Dedifferentiated amniotic fluid mesenchymal stem cell (primary cell): ENCODE measurements at regions not wholly inside any gene's neighbourhood (a gene's known extent, or its start where the extent isn't known, plus 50 kb on each side); places are given as distances from the start of the nearest gene placed in this dataset.

Experiments
- DNase-seq: peaks from one replicate; pipeline ENCODE4 v3.0.0-alpha.2; 2016; ENCODE audit errors: extremely low spot score

GRCh38 chr20:1790386-1790785 lies 104.8 kb upstream of the SIRPA start:
- no peak for DNase-seq

- DNase-seq, result no peak
These were observed 107.2 kb upstream of the SIRPA start for GRCh38 chr20:1788044-1788443.

- DNase-seq, result no peak
These were observed 108.7 kb upstream of the SIRPA start for GRCh38 chr20:1786486-1786885.

- no peak for DNase-seq
These were observed 110.6 kb upstream of the SIRPA start for GRCh38 chr20:1784586-1784985.

GRCh38 chr20:1783245-1783644 lies 112.0 kb upstream of the SIRPA start:
- DNase-seq, result no peak

- no peak for DNase-seq
These were observed 113.0 kb upstream of the SIRPA start for GRCh38 chr20:1782181-1782580.

GRCh38 chr20:1779567-1779966 lies 115.6 kb upstream of the SIRPA start:
- DNase-seq, result no peak

GRCh38 chr20:1778338-1778737 lies 116.9 kb upstream of the SIRPA start:
- DNase-seq, result no peak

GRCh38 chr20:1777476-1777820 lies 117.8 kb upstream of the SIRPA start:
- no peak for DNase-seq

- peak; percentile 91 for DNase-seq
These were observed 118.3 kb upstream of the SIRPA start for GRCh38 chr20:1776681-1777475.

- DNase-seq, result no peak
These were observed 117.5 kb upstream of the SIRPG start for GRCh38 chr20:1775117-1775516.

- no peak for DNase-seq
These were observed 116.9 kb upstream of the SIRPG start for GRCh38 chr20:1774479-1774878.

- DNase-seq, result no peak
These were observed 116.2 kb upstream of the SIRPG start for GRCh38 chr20:1773816-1774215.

- no peak for DNase-seq
These were observed 111.9 kb upstream of the SIRPG start for GRCh38 chr20:1769491-1769890.

- no peak for DNase-seq
These were observed 109.2 kb upstream of the SIRPG start for GRCh38 chr20:1766731-1767130.

- peak; percentile 80 for DNase-seq
These were observed 106.8 kb upstream of the SIRPG start for GRCh38 chr20:1764136-1765033.

- no peak for DNase-seq
These were observed 104.0 kb upstream of the SIRPG start for GRCh38 chr20:1761598-1761997.

- no peak for DNase-seq
These were observed 103.5 kb upstream of the SIRPG start for GRCh38 chr20:1761116-1761515.

- DNase-seq, result no peak
These were observed 101.2 kb upstream of the SIRPG start for GRCh38 chr20:1758765-1759164.

- no peak for DNase-seq
These were observed 100.3 kb upstream of the SIRPG start for GRCh38 chr20:1757606-1758512.

GRCh38 chr20:1757072-1757471 lies 99.5 kb upstream of the SIRPG start:
- DNase-seq, result no peak

GRCh38 chr20:1754749-1755148 lies 97.2 kb upstream of the SIRPG start:
- DNase-seq, result no peak
